H9 (cell line): ENCODE measurements at regions not wholly inside any gene's neighbourhood (a gene's known extent, or its start where the extent isn't known, plus 50 kb on each side); places are given as distances from the start of the nearest gene placed in this dataset.

Source experiments
- DNase-seq: peaks from one replicate; pipeline ENCODE4 v3.0.0-alpha.2; 2017
- H2AFZ ChIP-seq: one replicate; pipeline ENCODE4 v1.6.1; 2013; ENCODE audit warnings: mild to moderate bottlenecking, low read length, control low read depth, moderate library complexity
- H2AK5ac ChIP-seq: 2 replicates; pipeline ENCODE4 v1.6.1; 2013; ENCODE audit warnings: low read length, control low read depth, mixed read lengths; ENCODE audit not compliant: insufficient read length
- H2BK120ac ChIP-seq: one replicate; pipeline ENCODE4 v1.6.1; 2013; ENCODE audit warnings: low read depth, mild to moderate bottlenecking, low read length, control low read depth, inconsistent platforms; ENCODE audit not compliant: poor library complexity, severe bottlenecking
- H2BK12ac ChIP-seq: 2 replicates; pipeline ENCODE4 v1.6.1; 2013; ENCODE audit warnings: low read length, control low read depth, mixed read lengths, low read depth; ENCODE audit not compliant: insufficient read length
- H2BK15ac ChIP-seq: 2 replicates; pipeline ENCODE4 v1.6.1; 2013; ENCODE audit warnings: low read depth, low read length, control low read depth
- H2BK20ac ChIP-seq: one replicate; pipeline ENCODE4 v1.6.1; 2013; ENCODE audit warnings: low read depth, mild to moderate bottlenecking, low read length, control low read depth, inconsistent platforms; ENCODE audit not compliant: poor library complexity, severe bottlenecking
- H2BK5ac ChIP-seq: 2 replicates; pipeline ENCODE4 v1.6.1; 2013; ENCODE audit warnings: low read length, control low read depth, mixed read lengths; ENCODE audit not compliant: insufficient read length
- H3K14ac ChIP-seq: 2 replicates; pipeline ENCODE4 v1.6.1; 2013; ENCODE audit warnings: low read length, control low read depth; ENCODE audit not compliant: insufficient read depth
- H3K18ac ChIP-seq: 2 replicates; pipeline ENCODE4 v1.6.1; 2013; ENCODE audit warnings: low read depth, mild to moderate bottlenecking, mixed read lengths, low read length, control low read depth; ENCODE audit not compliant: insufficient read length
- H3K23ac ChIP-seq: 2 replicates; pipeline ENCODE4 v1.6.1; 2013; ENCODE audit warnings: low read length, control low read depth, mixed read lengths, low read depth; ENCODE audit not compliant: insufficient read length
- H3K23me2 ChIP-seq: 2 replicates; pipeline ENCODE4 v1.6.1; 2013; ENCODE audit warnings: low read depth, mild to moderate bottlenecking, mixed read lengths, low read length, control low read depth; ENCODE audit not compliant: insufficient read length, poor library complexity, severe bottlenecking
- H3K27ac ChIP-seq: 2 replicates; pipeline ENCODE4 v1.5.1; 2013; ENCODE audit warnings: low read length, control low read depth, mixed read lengths, low read depth; ENCODE audit not compliant: insufficient read length
- H3K27me3 ChIP-seq: 2 replicates; pipeline ENCODE4 v1.6.1; 2013; ENCODE audit warnings: low read length, control low read depth, inconsistent platforms; ENCODE audit not compliant: insufficient read depth
- H3K4ac ChIP-seq: 2 replicates; pipeline ENCODE4 v1.6.1; 2013; ENCODE audit warnings: low read depth, mild to moderate bottlenecking, control low read depth, inconsistent platforms, low read length, moderate library complexity
- H3K4me1 ChIP-seq: 2 replicates; pipeline ENCODE4 v1.6.1; 2013; ENCODE audit warnings: low read length, control low read depth, inconsistent platforms; ENCODE audit not compliant: insufficient read depth
- H3K4me2 ChIP-seq: 2 replicates; pipeline ENCODE4 v1.6.1; 2013; ENCODE audit warnings: low read length, control low read depth, mixed read lengths; ENCODE audit not compliant: insufficient read length, insufficient read depth
- H3K56ac ChIP-seq: 2 replicates; pipeline ENCODE4 v1.6.1; 2013; ENCODE audit warnings: low read depth, mild to moderate bottlenecking, mixed read lengths, low read length, control low read depth; ENCODE audit not compliant: insufficient read length
- H3K79me1 ChIP-seq: 2 replicates; pipeline ENCODE4 v1.6.1; 2013; ENCODE audit warnings: low read depth, mild to moderate bottlenecking, moderate library complexity, low read length, control low read depth, inconsistent platforms; ENCODE audit not compliant: insufficient read depth, poor library complexity, severe bottlenecking
- H3K79me2 ChIP-seq: 2 replicates; pipeline ENCODE4 v1.6.1; 2013; ENCODE audit warnings: low read length, control low read depth, inconsistent platforms; ENCODE audit not compliant: insufficient read depth
- H3K9ac ChIP-seq: 2 replicates; pipeline ENCODE4 v1.6.1; 2013; ENCODE audit warnings: low read length, control low read depth, mixed read lengths; ENCODE audit not compliant: insufficient read length; ENCODE audit errors: extremely low read depth
- H3K9me3 ChIP-seq: one replicate; pipeline ENCODE4 v1.6.1; 2013; ENCODE audit warnings: low read depth, low read length, inconsistent platforms; ENCODE audit not compliant: control insufficient read depth
- H3T11ph ChIP-seq: one replicate; pipeline ENCODE4 v1.6.1; 2013; ENCODE audit warnings: mild to moderate bottlenecking, low read length, control low read depth, inconsistent platforms
- H4K20me1 ChIP-seq: one replicate; pipeline ENCODE4 v1.6.1; 2013; ENCODE audit not compliant: control insufficient read depth, insufficient read length, insufficient read depth
- H4K5ac ChIP-seq: 2 replicates; pipeline ENCODE4 v1.6.1; 2013; ENCODE audit warnings: low read depth, mild to moderate bottlenecking, mixed read lengths, low read length, control low read depth; ENCODE audit not compliant: insufficient read length
- H4K8ac ChIP-seq: replicated peaks from 2 replicates; pipeline ENCODE4 v1.6.1; 2013; ENCODE audit warnings: low read length, control low read depth, mixed read lengths, low read depth; ENCODE audit not compliant: insufficient read length
- H4K91ac ChIP-seq: 2 replicates; pipeline ENCODE4 v1.6.1; 2013; ENCODE audit warnings: low read depth, mild to moderate bottlenecking, moderate library complexity, mixed read lengths, low read length, control low read depth; ENCODE audit not compliant: insufficient read length
- H3K27ac Mint-ChIP-seq, 3 experiments: 2 replicates in 2 of 3; 3 replicates in 1 of 3; pipeline ENCODE4 v1.8.0; 2020 to 2021; ENCODE audit warnings: mixed read lengths in 3 of 3, mild to moderate bottlenecking in 1 of 3, moderate library complexity in 1 of 3
- H3K27me3 Mint-ChIP-seq: 2 replicates; pipeline ENCODE4 v1.8.0; 2021; ENCODE audit warnings: low read depth, mild to moderate bottlenecking, moderate library complexity, mixed read lengths
- H3K36me3 Mint-ChIP-seq, 3 experiments: 2 replicates in 2 of 3; 3 replicates in 1 of 3; pipeline ENCODE4 v1.8.0; 2020 to 2021; ENCODE audit warnings: low read depth in 3 of 3, mixed read lengths in 3 of 3; ENCODE audit not compliant: insufficient read depth in 1 of 3
- H3K4me1 Mint-ChIP-seq, 2 experiments: 2 replicates each; pipeline ENCODE4 v1.8.0; 2020; ENCODE audit warnings: mixed read lengths in 2 of 2
- H3K4me3 Mint-ChIP-seq, 2 experiments: 2 replicates in 1 of 2; 3 replicates in 1 of 2; pipeline ENCODE4 v1.8.0; 2020 to 2021; ENCODE audit warnings: mild to moderate bottlenecking in 2 of 2, mixed read lengths in 2 of 2, moderate library complexity in 1 of 2
- H3K9me3 Mint-ChIP-seq, 2 experiments: 2 replicates in 1 of 2; 3 replicates in 1 of 2; pipeline ENCODE4 v1.8.0; 2020; ENCODE audit warnings: mild to moderate bottlenecking in 2 of 2, mixed read lengths in 2 of 2, moderate library complexity in 1 of 2
- WGBS: extraction: QIAGEN DNeasy Blood & Tissue Kit; methylation state at CpG from one replicate; pipeline ENCODE4 v1.1.7; 2013; ENCODE audit warnings: missing lambda C conversion rate, low lambda C conversion rate, mixed read lengths; ENCODE audit not compliant: insufficient read length; ENCODE audit errors: extremely low coverage; 5-methylcytosine and 5-hydroxymethylcytosine counted together
- TF ChIP-seq, protein P1 (sequence below): fragments of 200-600 bp; sonication (generic); conservative IDR thresholded peaks from 3 replicates; pipeline ENCODE4 v1.8.0; 2021; ENCODE audit warnings: antibody characterized with exemption, mild to moderate bottlenecking

DNA sequence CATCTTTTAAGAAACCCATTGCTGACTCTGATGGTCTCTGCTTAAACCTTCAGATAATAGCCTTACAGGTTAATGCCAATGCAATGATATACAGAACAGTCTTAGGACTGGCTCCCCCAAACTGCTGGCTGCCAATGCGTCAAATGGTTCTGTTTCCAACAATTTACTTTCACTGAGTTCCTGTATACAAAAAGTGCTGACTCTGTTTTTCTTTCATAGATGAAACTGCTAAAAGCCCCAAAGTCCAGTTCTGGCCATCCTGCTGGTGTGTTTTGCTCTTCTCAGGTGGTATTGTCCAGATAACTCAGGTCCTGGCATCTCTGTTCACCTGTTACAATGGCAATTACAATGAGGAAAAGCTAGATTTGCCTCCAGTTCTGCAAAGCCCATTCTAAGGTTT is 326.9 kb downstream of the GRIN2B start:
- H3K27me3 Mint-ChIP-seq: no peaks in the 10 kb centered on the region; the same call in 1 of the 2 replicates
- H3K79me1 ChIP-seq: no peaks in the 10 kb centered on the region
- H3K4me2 ChIP-seq: no peak overlapping the region
- H2BK15ac ChIP-seq: no peak overlapping the region
- H4K20me1 ChIP-seq: no peaks in the 10 kb centered on the region
- no peaks in the 10 kb centered on the region for H3K9me3 Mint-ChIP-seq
- H2BK20ac ChIP-seq: no peak overlapping the region
- no peak overlapping the region for H3K56ac ChIP-seq
- H3K36me3 Mint-ChIP-seq: no peaks in the 10 kb centered on the region
- no peaks in the 10 kb centered on the region for H3K79me2 ChIP-seq
- H4K5ac ChIP-seq: no peak overlapping the region
- no peak overlapping the region for H3K27ac Mint-ChIP-seq
- no peak overlapping the region for H3K14ac ChIP-seq
- H2BK12ac ChIP-seq: no peak overlapping the region
- no peak overlapping the region for H3K4ac ChIP-seq
- no peak overlapping the region for H4K91ac ChIP-seq
- H3K9me3 ChIP-seq: no peaks in the 10 kb centered on the region
- no peak overlapping the region for H2AK5ac ChIP-seq
- H3K23me2 ChIP-seq: no peaks in the 10 kb centered on the region
- H3K23ac ChIP-seq: no peak overlapping the region
- H3K4me3 Mint-ChIP-seq: no peak overlapping the region
- no peaks in the 10 kb centered on the region for H3K4me1 ChIP-seq
- H3K27me3 ChIP-seq: no peaks in the 10 kb centered on the region
- no peaks in the 10 kb centered on the region for H3K4me1 Mint-ChIP-seq
- no peak for DNase-seq
- H4K8ac ChIP-seq: no peak overlapping the region
- H3K18ac ChIP-seq: no peak overlapping the region
- TF ChIP-seq, protein P1, sequence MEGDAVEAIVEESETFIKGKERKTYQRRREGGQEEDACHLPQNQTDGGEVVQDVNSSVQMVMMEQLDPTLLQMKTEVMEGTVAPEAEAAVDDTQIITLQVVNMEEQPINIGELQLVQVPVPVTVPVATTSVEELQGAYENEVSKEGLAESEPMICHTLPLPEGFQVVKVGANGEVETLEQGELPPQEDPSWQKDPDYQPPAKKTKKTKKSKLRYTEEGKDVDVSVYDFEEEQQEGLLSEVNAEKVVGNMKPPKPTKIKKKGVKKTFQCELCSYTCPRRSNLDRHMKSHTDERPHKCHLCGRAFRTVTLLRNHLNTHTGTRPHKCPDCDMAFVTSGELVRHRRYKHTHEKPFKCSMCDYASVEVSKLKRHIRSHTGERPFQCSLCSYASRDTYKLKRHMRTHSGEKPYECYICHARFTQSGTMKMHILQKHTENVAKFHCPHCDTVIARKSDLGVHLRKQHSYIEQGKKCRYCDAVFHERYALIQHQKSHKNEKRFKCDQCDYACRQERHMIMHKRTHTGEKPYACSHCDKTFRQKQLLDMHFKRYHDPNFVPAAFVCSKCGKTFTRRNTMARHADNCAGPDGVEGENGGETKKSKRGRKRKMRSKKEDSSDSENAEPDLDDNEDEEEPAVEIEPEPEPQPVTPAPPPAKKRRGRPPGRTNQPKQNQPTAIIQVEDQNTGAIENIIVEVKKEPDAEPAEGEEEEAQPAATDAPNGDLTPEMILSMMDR: no peak
- whole genome bisulfite sequencing: no CpG with 5 or more reads among the region's 1 CpG
- no peak overlapping the region for H2BK120ac ChIP-seq
- no peak overlapping the region for H3K27ac ChIP-seq
- no peak overlapping the region for H2AFZ ChIP-seq
- no peak overlapping the region for H3K9ac ChIP-seq
- no peak overlapping the region for H3T11ph ChIP-seq
- H2BK5ac ChIP-seq: no peak overlapping the region
